ENCODE measurements at regions not wholly inside any gene's neighbourhood (a gene's known extent, or its start where the extent isn't known, plus 50 kb on each side); places are given as distances from the start of the nearest gene placed in this dataset.
"Not testable (repeated sequence)": the region's sequence is repeated elsewhere in the genome, so short reads cannot be mapped to it uniquely, and the experiment has no call there.

DNA sequence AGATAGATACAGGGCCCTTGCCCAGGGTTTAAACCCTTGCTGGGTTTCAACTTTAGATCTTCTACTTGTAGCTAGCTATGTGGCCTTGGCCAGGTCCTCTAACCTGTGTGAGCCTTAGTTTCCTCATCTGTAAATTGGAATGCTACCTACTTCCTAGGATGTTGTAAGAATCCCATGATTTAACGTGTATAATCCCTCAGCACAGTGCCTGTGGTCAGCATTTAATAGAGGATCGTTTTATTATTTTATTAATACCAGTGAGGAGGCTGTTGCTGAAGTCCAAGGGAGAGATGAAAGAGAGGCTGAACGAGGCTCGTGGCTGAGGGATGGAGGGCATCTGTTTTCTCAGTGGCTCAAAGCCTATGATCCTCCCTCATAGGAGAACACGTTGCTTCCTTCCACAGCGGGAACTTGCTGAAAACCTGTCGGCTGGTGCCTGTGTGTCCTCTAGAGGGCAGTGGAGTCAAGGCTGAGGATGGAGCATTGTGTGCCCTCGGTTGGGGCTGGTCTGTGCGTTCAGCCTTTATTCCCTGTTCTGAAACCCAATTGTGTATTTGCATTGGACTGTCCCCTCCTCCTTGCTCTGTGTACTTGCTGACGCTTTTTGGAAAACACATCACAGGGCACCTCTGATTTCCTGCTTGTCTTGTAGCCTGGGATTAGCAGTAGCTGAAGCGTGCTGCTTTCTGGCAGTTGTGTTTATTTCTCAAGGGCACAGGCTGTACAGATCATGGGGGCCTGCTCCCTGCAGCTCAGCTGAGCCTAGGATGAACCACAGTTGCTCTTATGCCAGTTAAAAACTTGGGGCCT is 104.3 kb downstream of the PROP1 start:
- TF ChIP-seq, protein P1, sequence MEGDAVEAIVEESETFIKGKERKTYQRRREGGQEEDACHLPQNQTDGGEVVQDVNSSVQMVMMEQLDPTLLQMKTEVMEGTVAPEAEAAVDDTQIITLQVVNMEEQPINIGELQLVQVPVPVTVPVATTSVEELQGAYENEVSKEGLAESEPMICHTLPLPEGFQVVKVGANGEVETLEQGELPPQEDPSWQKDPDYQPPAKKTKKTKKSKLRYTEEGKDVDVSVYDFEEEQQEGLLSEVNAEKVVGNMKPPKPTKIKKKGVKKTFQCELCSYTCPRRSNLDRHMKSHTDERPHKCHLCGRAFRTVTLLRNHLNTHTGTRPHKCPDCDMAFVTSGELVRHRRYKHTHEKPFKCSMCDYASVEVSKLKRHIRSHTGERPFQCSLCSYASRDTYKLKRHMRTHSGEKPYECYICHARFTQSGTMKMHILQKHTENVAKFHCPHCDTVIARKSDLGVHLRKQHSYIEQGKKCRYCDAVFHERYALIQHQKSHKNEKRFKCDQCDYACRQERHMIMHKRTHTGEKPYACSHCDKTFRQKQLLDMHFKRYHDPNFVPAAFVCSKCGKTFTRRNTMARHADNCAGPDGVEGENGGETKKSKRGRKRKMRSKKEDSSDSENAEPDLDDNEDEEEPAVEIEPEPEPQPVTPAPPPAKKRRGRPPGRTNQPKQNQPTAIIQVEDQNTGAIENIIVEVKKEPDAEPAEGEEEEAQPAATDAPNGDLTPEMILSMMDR (IDR thresholded peaks at IDR 0.05; ENCODE audit: low read depth, low read length): peak; percentile 3

DNA sequence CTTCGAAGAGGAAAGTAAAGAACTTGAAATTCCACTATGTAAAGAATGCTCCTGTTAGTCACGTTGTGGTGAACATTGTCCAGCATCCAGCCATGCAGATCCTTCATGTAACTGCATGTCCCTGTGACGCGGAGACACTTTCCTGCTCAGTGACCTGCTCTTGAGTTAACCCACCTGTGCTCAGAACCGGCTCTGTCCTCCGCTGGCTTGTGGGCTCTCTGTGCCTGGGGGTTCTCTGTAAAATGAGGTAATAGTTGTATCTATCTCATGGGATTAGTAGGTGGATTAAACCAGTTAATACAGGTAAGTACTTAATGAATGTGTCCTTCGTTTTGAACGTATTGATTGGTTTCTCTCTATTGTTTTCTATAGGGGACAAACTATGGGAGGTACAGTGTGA is 100.6 kb upstream of the FAM153A start:
- not testable (repeated sequence) for H3K4me3 ChIP-seq (replicated peaks in 1 of 2; ENCODE audit: low read depth in 2 of 2, low read length in 2 of 2); DNase-seq (ENCODE audit: low read depth in 2 of 2)

More for the DNA sequence above, 104.3 kb downstream of the PROP1 start:
- not testable (repeated sequence) for H3K4me3 ChIP-seq (replicated peaks in 1 of 2; ENCODE audit: low read depth in 2 of 2, low read length in 2 of 2); DNase-seq (ENCODE audit: low read depth in 2 of 2)

GRCh38 chr5:177875900-177876238 is 93.2 kb upstream of the FAM153A start:
- not testable (repeated sequence) for DNase-seq (ENCODE audit: low read depth in 2 of 2)
- peak overlapping the region; percentile 25 to 56 for H3K4me3 ChIP-seq (replicated peaks in 1 of 2; ENCODE audit: low read depth in 2 of 2, low read length in 2 of 2)

GRCh38 chr5:177875013-177875899 is 92.6 kb upstream of the FAM153A start:
- peak overlapping the region in 1 of 2 donors; percentile 53 for H3K4me3 ChIP-seq (replicated peaks in 1 of 2; ENCODE audit: low read depth in 2 of 2, low read length in 2 of 2)

GRCh38 chr5:177863822-177864446 is 81.2 kb upstream of the FAM153A start:
- not testable (repeated sequence) for DNase-seq (ENCODE audit: low read depth in 2 of 2); H3K4me3 ChIP-seq (replicated peaks in 1 of 2; ENCODE audit: low read depth in 2 of 2, low read length in 2 of 2)

More at GRCh38 chr5:177875013-177875899, 92.6 kb upstream of the FAM153A start:
- DNase-seq (ENCODE audit: low read depth in 2 of 2): peak in 1 of 2 donors; percentile 13

DNA sequence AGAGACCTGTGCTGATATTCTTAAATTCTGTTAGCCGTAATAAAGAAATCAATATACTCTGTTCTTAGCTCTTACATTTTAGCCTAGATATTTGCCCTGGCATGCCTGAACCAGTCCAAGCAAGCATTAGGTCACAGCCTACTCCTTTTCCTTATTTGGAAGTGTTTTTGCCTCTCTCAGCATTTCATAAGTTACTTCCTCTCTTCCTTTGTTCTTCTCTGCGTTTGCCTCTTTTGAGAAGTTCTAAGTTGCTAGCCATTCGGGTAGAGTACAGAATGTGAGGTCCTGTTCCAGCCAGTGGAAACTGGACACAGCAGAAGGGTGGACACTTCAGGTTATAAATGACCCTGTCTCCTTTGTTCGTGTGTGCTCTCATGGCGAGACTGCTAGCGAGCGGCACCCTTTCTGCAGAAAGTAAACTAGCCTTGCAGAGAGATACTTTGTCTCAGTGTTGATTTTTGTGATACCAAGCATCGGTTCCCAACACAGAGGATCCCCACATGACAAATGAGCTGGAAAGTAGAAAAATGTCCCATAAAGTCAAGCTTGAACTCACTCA is 75.0 kb upstream of the FAM153A start:
- DNase-seq (ENCODE audit: low read depth in 2 of 2): not testable (repeated sequence)

GRCh38 chr5:177856474-177856873 is 73.8 kb upstream of the FAM153A start:
- H3K4me3 ChIP-seq (replicated peaks in 1 of 2; ENCODE audit: low read depth in 2 of 2, low read length in 2 of 2); DNase-seq (ENCODE audit: low read depth in 2 of 2): not testable (repeated sequence)

More for the DNA sequence above, 75.0 kb upstream of the FAM153A start:
- H3K4me3 ChIP-seq (replicated peaks in 1 of 2; ENCODE audit: low read depth in 2 of 2, low read length in 2 of 2): not testable (repeated sequence)

- not testable (repeated sequence) for H3K4me3 ChIP-seq (replicated peaks in 1 of 2; ENCODE audit: low read depth in 2 of 2, low read length in 2 of 2); DNase-seq (ENCODE audit: low read depth in 2 of 2)
Observed at GRCh38 chr5:177847914-177848313, 65.2 kb upstream of the FAM153A start.

DNA sequence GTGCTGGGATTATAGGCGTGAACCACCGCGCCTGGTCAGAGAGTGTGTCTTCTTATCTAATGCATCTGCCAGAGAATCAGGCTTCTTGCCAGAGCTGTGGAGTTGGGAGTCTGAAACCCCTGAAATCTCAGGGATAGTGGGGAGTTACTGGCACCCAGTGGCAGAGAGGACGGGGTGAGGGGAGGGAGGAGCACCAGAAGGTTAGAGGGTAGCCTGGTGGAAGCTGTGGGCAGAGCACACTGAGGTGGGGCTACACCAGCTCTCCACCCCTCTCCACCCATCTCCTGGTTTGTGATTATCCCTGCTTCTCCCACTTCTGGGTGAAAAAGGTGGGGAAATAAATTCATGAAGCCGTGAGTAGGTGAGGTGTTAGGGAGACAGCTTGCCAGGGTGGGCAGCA is 63.9 kb upstream of the FAM153A start:
- DNase-seq (ENCODE audit: low read depth in 2 of 2); H3K4me3 ChIP-seq (replicated peaks in 1 of 2; ENCODE audit: low read depth in 2 of 2, low read length in 2 of 2): not testable (repeated sequence)

- not testable (repeated sequence) for DNase-seq (ENCODE audit: low read depth in 2 of 2); H3K4me3 ChIP-seq (replicated peaks in 1 of 2; ENCODE audit: low read depth in 2 of 2, low read length in 2 of 2)
Observed at GRCh38 chr5:177845906-177846305, 63.2 kb upstream of the FAM153A start.

- H3K4me3 ChIP-seq (replicated peaks in 1 of 2; ENCODE audit: low read depth in 2 of 2, low read length in 2 of 2); DNase-seq (ENCODE audit: low read depth in 2 of 2): not testable (repeated sequence)
Observed at GRCh38 chr5:177836191-177836590, 53.5 kb upstream of the FAM153A start.
